MM.1S (cell line): ENCODE measurements at regions not wholly inside any gene's neighbourhood (a gene's known extent, or its start where the extent isn't known, plus 50 kb on each side); places are given as distances from the start of the nearest gene placed in this dataset.

Experiments
- CTCF ChIP-seq: fragments of 300-600 bp; sonication (generic); IDR thresholded peaks from 2 replicates; pipeline ENCODE4 v1.5.1; 2016; ENCODE audit warnings: antibody characterized with exemption, low read length, mixed read lengths
- EZH2 ChIP-seq: fragments of 300-600 bp; sonication (generic); optimal IDR thresholded peaks from 2 replicates; pipeline ENCODE3; 2017; ENCODE audit warnings: low read depth, mild to moderate bottlenecking, antibody characterized with exemption, low read length, mixed read lengths

GRCh38 chr3:145035682-145036081 lies 1064.1 kb downstream of the DIPK2A start:
- no peak for TF ChIP-seq EZH2
- no peak for TF ChIP-seq CTCF
